ENCODE measurements at regions not wholly inside any gene's neighbourhood (a gene's known extent, or its start where the extent isn't known, plus 50 kb on each side); places are given as distances from the start of the nearest gene placed in this dataset.

DNA sequence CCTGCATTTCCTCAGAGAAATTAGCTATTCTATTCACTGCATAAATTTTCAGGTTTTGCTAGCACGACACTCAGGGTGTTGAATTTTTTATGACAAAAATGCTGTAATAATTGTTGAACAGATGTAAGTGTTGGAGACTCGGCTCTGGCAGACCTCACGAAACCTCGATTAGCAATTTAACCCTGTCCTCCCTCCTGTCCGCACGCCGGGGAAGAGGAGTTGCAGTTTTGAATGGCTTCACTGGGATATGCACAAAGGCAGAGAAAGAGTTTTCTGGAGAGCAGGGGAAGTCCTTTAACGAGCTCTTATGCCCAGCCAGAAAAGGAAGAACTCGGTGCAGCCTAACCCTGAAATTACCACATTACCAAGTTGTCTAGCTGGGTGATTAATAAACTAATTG lies 661.1 kb downstream of the VRK1 start:
- peaks cover 17% of the 10 kb centered on the region for H3K9me3 ChIP-seq (replicated peaks; ENCODE audit: low read length)
- H3K36me3 ChIP-seq (ENCODE audit: insufficient read depth, low read length): no peaks in the 10 kb centered on the region
- no peak overlapping the region for H3K4me3 ChIP-seq (ENCODE audit: low read length)
- H3K4me2 ChIP-seq (ENCODE audit: low read length): no peak overlapping the region
- H3K4me1 ChIP-seq (ENCODE audit: control insufficient read depth, insufficient read depth, low read length): no peaks in the 10 kb centered on the region
- no peak overlapping the region for H3K9ac ChIP-seq (ENCODE audit: low read depth, low read length)
- H3K27me3 ChIP-seq (ENCODE audit: control insufficient read depth, insufficient read depth, low read length): no peaks in the 10 kb centered on the region

DNA sequence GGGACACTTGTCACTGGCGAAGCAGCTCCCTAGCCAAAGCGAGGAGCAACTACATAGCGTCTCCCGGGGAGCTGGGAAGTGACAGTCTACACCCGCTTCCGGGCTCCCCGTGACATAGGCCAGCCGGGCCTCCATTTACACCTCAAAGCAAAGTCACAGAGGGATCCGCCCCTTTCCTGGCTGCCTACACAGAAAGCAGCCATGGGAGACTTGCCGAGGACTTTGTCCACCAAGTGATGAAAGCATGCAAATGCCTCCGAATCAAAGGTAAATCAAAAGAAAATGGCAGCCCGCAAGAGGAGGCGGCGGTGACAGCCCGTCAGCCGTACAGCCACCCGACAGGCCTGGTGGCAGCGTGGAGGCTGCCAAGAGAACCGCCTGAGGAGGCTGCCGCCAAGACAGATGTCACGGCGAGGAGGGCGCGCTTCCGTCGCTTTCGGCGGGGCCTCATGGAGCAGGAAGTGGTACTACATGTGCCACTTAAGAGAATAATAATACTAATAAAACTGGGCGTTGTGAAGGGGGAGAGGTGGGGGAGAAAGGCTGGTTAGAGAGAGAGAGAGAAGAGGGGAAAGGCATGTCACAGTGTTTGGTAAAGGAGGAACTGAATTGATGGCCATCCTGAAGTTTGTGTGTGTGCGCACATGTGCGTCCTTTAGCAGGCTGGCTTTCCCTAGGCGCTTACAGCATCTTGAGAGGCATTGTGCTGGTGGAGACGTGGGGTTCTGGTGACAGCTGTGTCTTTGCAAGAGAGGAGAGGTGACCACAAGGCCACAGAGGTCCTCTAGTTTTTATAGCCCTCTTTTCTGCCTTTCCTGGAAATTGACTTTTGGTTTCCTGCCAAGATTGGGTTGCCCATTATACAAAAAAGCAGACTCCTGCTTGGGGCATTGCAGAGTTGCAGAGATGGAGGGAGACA lies 661.7 kb downstream of the VRK1 start:
- Histone ChIP-seq H3K4me3 (ENCODE audit: low read length) (no peak overlapping the region), H3K36me3 (ENCODE audit: insufficient read depth, low read length) (no peaks in the 10 kb centered on the region), H3K27me3 (ENCODE audit: control insufficient read depth, insufficient read depth, low read length) (no peaks in the 10 kb centered on the region), H3K4me1 (ENCODE audit: control insufficient read depth, insufficient read depth, low read length) (no peaks in the 10 kb centered on the region), H3K9ac (ENCODE audit: low read depth, low read length) (no peak overlapping the region), H3K9me3 (replicated peaks; ENCODE audit: low read length) (peaks cover 17% of the 10 kb centered on the region), H3K4me2 (ENCODE audit: low read length) (no peak overlapping the region)

DNA sequence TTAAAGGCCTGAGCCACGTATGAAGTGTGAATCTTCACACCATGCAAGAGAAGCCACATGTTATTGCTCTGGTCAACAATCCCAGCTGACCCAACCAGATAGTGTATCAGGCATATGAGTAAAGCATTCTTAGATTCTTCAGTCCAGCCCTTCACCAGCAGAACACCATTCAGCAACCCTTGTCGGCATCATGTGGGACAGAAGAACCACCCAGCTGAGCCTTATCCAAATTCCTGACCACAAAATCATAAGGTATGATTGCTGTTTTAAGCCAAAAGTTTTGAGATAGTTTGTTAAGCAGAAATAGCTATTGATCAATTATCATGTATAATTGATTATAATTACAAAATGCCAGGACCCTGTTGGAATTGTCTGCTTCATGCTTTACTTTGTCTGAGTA lies 664.9 kb downstream of the VRK1 start:
- Histone ChIP-seq H3K9ac (ENCODE audit: low read depth, low read length) (no peak overlapping the region), H3K27me3 (ENCODE audit: control insufficient read depth, insufficient read depth, low read length) (no peaks in the 10 kb centered on the region), H3K4me2 (ENCODE audit: low read length) (no peak overlapping the region), H3K4me3 (ENCODE audit: low read length) (no peak overlapping the region), H3K4me1 (ENCODE audit: control insufficient read depth, insufficient read depth, low read length) (no peaks in the 10 kb centered on the region), H3K36me3 (ENCODE audit: insufficient read depth, low read length) (no peaks in the 10 kb centered on the region), H3K9me3 (replicated peaks; ENCODE audit: low read length) (peaks cover 4% of the 10 kb centered on the region)

DNA sequence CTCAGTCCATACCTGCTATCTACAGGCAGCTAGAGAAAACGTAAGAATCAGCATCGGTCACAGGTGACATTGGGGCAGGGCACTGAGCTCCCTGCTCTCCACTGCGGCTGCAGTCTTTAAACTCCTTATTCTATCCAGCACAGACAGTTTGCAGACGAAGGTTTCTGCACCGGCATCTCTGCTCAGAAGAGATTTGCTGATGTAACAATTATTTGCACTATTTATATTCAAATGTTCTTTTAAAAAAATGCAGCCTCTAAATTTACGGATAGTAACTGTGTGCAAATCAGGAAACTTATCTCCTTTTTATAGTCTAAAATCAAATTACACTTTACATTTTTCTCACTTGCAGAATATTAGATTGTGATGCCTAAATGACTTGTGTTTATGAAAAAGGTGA lies 671.0 kb downstream of the VRK1 start:
- Histone ChIP-seq H3K9me3 (replicated peaks; ENCODE audit: low read length) (peaks cover 6% of the 10 kb centered on the region), H3K4me3 (ENCODE audit: low read length) (no peak overlapping the region), H3K27me3 (ENCODE audit: control insufficient read depth, insufficient read depth, low read length) (no peaks in the 10 kb centered on the region), H3K4me1 (ENCODE audit: control insufficient read depth, insufficient read depth, low read length) (no peaks in the 10 kb centered on the region), H3K9ac (ENCODE audit: low read depth, low read length) (no peak overlapping the region), H3K36me3 (ENCODE audit: insufficient read depth, low read length) (no peaks in the 10 kb centered on the region), H3K4me2 (ENCODE audit: low read length) (no peak overlapping the region)

DNA sequence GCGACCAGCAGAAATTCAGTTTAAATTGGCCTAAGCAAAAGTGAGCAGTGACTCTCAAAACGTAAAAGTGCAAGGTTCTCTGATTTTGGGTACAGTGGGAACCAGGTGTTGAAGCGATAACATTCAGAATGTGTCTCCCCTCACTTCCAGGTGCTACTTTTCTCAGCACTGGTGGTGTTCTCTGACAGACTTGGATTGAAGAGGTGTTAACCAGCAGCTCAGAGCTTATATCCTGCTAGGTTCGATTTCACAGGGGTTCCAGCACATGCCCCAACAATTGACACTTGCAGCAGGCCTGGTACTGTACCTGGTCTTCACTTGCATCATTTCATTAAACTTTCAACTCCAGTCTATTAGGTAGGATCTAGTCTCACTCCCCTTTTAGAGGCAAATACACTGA lies 680.2 kb downstream of the VRK1 start:
- H3K4me3 ChIP-seq (ENCODE audit: low read length): no peak overlapping the region
- H3K4me1 ChIP-seq (ENCODE audit: control insufficient read depth, insufficient read depth, low read length): no peaks in the 10 kb centered on the region
- H3K4me2 ChIP-seq (ENCODE audit: low read length): no peak overlapping the region
- no peaks in the 10 kb centered on the region for H3K9me3 ChIP-seq (replicated peaks; ENCODE audit: low read length)
- H3K9ac ChIP-seq (ENCODE audit: low read depth, low read length): no peak overlapping the region
- H3K36me3 ChIP-seq (ENCODE audit: insufficient read depth, low read length): no peaks in the 10 kb centered on the region
- H3K27me3 ChIP-seq (ENCODE audit: control insufficient read depth, insufficient read depth, low read length): no peaks in the 10 kb centered on the region

DNA sequence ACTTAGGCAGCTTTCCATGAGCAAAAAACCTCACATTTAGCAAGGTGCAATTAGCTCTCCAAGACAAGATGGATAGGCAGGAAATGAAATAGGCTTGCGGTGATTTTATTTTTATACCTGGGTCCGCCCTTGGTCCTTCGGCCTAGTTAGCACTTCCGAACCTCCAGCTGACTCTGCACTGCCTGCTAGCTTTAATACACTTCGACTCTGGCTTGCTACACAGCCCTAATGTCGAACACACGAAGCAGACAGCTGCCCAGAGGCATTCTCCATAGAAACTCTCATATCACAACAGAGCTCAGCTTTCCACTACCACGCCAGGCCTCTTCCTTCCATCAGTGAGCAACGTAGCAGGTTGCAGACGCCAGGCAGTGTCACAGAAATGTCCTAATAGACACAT lies 688.0 kb downstream of the VRK1 start:
- Histone ChIP-seq H3K27me3 (ENCODE audit: control insufficient read depth, insufficient read depth, low read length) (no peaks in the 10 kb centered on the region), H3K4me1 (ENCODE audit: control insufficient read depth, insufficient read depth, low read length) (no peaks in the 10 kb centered on the region), H3K4me2 (ENCODE audit: low read length) (no peak overlapping the region), H3K36me3 (ENCODE audit: insufficient read depth, low read length) (no peaks in the 10 kb centered on the region), H3K9ac (ENCODE audit: low read depth, low read length) (no peak overlapping the region), H3K9me3 (replicated peaks; ENCODE audit: low read length) (peaks cover 7% of the 10 kb centered on the region), H3K4me3 (ENCODE audit: low read length) (no peak overlapping the region)

DNA sequence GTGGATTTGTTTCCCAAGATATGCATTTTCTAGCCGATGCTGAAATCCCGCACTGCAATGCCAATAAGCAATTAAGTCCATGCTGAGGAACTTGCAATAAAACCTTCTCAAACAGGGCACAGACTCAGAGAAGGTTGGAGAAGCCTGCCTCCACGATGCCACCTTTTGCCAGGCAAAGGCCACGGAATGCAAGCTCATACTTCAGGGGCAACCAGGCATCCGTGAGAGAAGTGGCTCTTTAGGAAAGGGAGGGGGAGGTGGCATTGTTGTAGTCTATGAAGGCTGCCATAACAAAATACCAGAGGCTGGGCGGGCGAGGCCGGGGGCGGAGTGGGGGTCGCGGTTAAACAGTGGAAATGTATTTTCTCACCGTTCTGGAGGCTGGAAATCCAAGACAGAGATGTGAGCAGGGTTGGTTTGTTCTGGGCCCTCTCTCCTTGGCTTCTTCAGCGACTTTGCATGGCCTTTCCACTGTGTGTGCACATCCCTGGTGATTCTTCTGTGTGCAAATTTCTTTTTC lies 689.5 kb downstream of the VRK1 start:
- Histone ChIP-seq H3K27me3 (ENCODE audit: control insufficient read depth, insufficient read depth, low read length) (no peaks in the 10 kb centered on the region), H3K4me3 (ENCODE audit: low read length) (no peak overlapping the region), H3K4me1 (ENCODE audit: control insufficient read depth, insufficient read depth, low read length) (no peaks in the 10 kb centered on the region), H3K9me3 (replicated peaks; ENCODE audit: low read length) (peaks cover 7% of the 10 kb centered on the region), H3K9ac (ENCODE audit: low read depth, low read length) (no peak overlapping the region), H3K36me3 (ENCODE audit: insufficient read depth, low read length) (no peaks in the 10 kb centered on the region), H3K4me2 (ENCODE audit: low read length) (no peak overlapping the region)

DNA sequence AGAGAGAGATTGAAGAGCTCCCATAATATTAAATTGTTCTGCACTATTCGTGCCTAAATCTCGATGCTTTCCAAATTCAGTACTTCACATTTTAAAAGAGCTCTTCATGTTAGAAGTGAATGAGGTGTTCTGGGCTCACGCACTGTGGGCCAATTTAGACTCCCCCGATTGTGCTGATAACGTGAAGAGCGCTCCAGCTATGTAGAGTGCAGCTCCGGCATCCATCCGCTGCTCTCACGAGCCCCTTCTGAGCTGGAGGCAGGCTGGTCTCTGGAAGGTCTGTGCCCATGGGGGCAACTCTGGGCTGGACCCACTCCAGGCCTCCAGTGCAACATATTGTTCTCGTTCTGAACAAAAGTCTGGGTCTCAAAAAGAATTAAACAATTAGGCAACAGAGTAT lies 692.6 kb downstream of the VRK1 start:
- no peak overlapping the region for H3K4me2 ChIP-seq (ENCODE audit: low read length)
- H3K9ac ChIP-seq (ENCODE audit: low read depth, low read length): no peak overlapping the region
- no peaks in the 10 kb centered on the region for H3K4me1 ChIP-seq (ENCODE audit: control insufficient read depth, insufficient read depth, low read length)
- H3K4me3 ChIP-seq (ENCODE audit: low read length): no peak overlapping the region
- H3K36me3 ChIP-seq (ENCODE audit: insufficient read depth, low read length): no peaks in the 10 kb centered on the region
- peaks cover 5% of the 10 kb centered on the region for H3K9me3 ChIP-seq (replicated peaks; ENCODE audit: low read length)
- H3K27me3 ChIP-seq (ENCODE audit: control insufficient read depth, insufficient read depth, low read length): no peaks in the 10 kb centered on the region

DNA sequence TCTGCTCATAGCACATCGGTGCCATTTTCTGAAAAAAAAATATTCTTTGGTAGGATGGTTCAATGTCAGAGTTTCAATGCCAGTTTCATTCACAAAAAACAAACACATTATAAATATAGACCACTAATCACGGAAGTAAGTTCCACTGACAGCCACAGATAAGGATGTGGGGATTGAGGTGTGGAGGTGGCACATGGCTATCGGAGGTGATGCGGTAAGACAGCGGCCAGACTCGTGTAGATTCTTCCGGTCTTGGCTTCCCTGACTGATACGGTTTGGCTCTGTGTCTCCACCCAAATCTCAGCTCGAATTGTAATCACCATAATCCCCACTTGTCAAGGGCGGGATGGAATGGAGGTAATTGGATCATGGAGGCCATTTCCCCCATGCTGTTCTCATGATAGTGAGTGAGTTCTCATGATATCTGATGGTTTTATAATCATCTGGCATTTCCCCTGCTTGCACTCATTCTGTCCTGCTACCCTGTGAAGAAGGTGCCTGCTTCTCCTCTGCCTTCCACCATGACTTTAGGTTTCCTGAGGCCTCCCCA lies 693.4 kb downstream of the VRK1 start:
- Histone ChIP-seq H3K9me3 (replicated peaks; ENCODE audit: low read length) (peaks cover 4% of the 10 kb centered on the region), H3K9ac (ENCODE audit: low read depth, low read length) (no peak overlapping the region), H3K4me1 (ENCODE audit: control insufficient read depth, insufficient read depth, low read length) (no peaks in the 10 kb centered on the region), H3K36me3 (ENCODE audit: insufficient read depth, low read length) (no peaks in the 10 kb centered on the region), H3K4me3 (ENCODE audit: low read length) (no peak overlapping the region), H3K27me3 (ENCODE audit: control insufficient read depth, insufficient read depth, low read length) (no peaks in the 10 kb centered on the region), H3K4me2 (ENCODE audit: low read length) (no peak overlapping the region)

DNA sequence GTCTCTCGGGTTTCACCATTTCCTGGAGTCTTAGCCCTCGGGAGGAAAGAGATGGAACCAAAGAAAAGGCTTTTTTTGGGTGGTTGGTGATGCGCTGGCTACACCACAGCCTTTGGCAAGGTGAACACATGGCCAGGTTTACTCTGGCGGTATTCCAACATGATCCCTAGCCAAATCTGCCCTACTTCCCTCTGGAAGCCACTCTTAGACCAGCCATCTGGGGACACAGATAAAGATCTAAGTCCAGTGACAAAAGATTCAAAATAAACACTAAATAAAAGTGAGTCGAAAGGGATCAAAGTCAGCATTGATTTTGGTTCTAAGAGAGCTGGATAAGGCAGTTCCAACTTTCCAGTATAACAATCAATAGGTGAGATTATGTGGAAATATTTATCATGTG lies 694.5 kb downstream of the VRK1 start:
- Histone ChIP-seq H3K9ac (ENCODE audit: low read depth, low read length) (no peak overlapping the region), H3K4me3 (ENCODE audit: low read length) (no peak overlapping the region), H3K27me3 (ENCODE audit: control insufficient read depth, insufficient read depth, low read length) (no peaks in the 10 kb centered on the region), H3K4me2 (ENCODE audit: low read length) (no peak overlapping the region), H3K4me1 (ENCODE audit: control insufficient read depth, insufficient read depth, low read length) (no peaks in the 10 kb centered on the region), H3K9me3 (replicated peaks; ENCODE audit: low read length) (peaks cover 4% of the 10 kb centered on the region), H3K36me3 (ENCODE audit: insufficient read depth, low read length) (no peaks in the 10 kb centered on the region)

DNA sequence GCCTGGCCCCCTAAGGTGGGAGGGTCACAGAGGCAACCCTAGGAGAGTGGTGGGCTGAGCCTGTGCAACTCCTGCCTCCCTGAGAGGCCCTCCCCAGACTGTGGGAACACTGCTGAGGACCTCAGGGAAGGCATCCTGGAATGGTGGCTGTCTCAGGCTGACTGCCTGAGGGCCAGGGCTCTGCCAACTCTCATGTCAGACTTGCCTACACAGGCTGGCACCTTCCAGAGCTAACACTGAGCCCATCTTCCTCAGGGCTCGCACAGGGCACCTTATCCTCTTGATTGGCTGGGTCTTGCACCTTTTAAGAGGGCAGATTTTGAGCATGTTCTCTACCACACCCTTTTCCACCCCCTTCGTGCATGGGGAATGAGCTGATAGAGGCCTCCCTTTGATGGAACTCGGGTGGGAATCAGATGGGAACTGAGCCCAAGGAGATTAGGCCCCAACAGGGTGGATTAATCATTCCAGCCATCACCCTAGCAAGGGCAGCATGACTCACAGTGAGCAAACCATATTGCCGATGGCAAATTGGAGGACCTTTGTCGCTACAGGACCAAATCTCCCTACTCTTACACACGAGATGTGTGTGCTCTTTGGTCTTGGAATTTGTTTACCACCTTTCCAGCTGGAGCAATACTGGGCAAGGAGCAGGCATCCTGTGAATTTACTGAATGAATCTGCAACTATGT lies 702.8 kb downstream of the VRK1 start:
- Histone ChIP-seq H3K4me1 (ENCODE audit: control insufficient read depth, insufficient read depth, low read length) (no peaks in the 10 kb centered on the region), H3K4me3 (ENCODE audit: low read length) (no peak overlapping the region), H3K27me3 (ENCODE audit: control insufficient read depth, insufficient read depth, low read length) (no peaks in the 10 kb centered on the region), H3K36me3 (ENCODE audit: insufficient read depth, low read length) (no peaks in the 10 kb centered on the region), H3K9me3 (replicated peaks; ENCODE audit: low read length) (peaks cover 23% of the 10 kb centered on the region), H3K4me2 (ENCODE audit: low read length) (no peak overlapping the region), H3K9ac (ENCODE audit: low read depth, low read length) (no peak overlapping the region)

Measured in skeletal muscle satellite cell (primary cell).